ENCODE measurements at regions not wholly inside any gene's neighbourhood (a gene's known extent, or its start where the extent isn't known, plus 50 kb on each side); places are given as distances from the start of the nearest gene placed in this dataset.
"Not testable (repeated sequence)": the region's sequence is repeated elsewhere in the genome, so short reads cannot be mapped to it uniquely, and the experiment has no call there.

GRCh38 chr5:56666901-56667300, 148.4 kb upstream of the MAP3K1 start:
- H3K4me3 ChIP-seq, result no peak overlapping the region
- H3K27me3 ChIP-seq (ENCODE audit: control insufficient read depth in 2 of 2, insufficient read depth in 2 of 2, low read length in 2 of 2), result peaks cover 12 to 14% of the 10 kb centered on the region in 2 experiments; a peak in 4 of 5 replicates
- DNase-seq (ENCODE audit: extremely low read depth in 1 of 4, low spot score in 3 of 4) (no peak), FAIRE-seq (no peak), ATAC-seq (no peak)
- in situ Hi-C loops (cut with MboI) (no loop called here), intact Hi-C loops (cut with micrococcal nuclease) (no loop called here)
- no TSS peak for BruUV-seq (replicated peaks)
- no peaks in the 10 kb centered on the region for H3K79me2 ChIP-seq (ENCODE audit: control insufficient read depth, insufficient read depth, low read length)
- no peak overlapping the region for H3K4me2 ChIP-seq (ENCODE audit: insufficient read depth, low read length)
- H3K9me3 ChIP-seq (replicated peaks; ENCODE audit: control insufficient read depth, insufficient read depth, low read depth, low read length), result no peaks in the 10 kb centered on the region
- ChIA-PET CTCF (ENCODE audit: low intra/inter-chr PET ratio) (no interaction called here), POLR2A (interaction anchor here (1.0 kb wide), 1 partner anchor 17 kb away, joined by 3 read pairs; no protein-coding TSS in a partner anchor)
- no peaks in the 10 kb centered on the region for H3K4me1 ChIP-seq (replicated peaks in 1 of 2; ENCODE audit: control insufficient read depth in 2 of 2, insufficient read depth in 2 of 2, low read length in 2 of 2)
- no peak overlapping the region for H3K9ac ChIP-seq (ENCODE audit: insufficient read depth in 1 of 2, low read depth in 2 of 2, low read length in 2 of 2)
- no peaks in the 10 kb centered on the region for H4K20me1 ChIP-seq (replicated peaks; ENCODE audit: control insufficient read depth, insufficient read depth, low read length)
- 2% methylated on average over 6 of the region's 6 CpGs for WGBS (ENCODE audit: insufficient coverage, low coverage, missing lambda C conversion rate)
- no peaks in the 10 kb centered on the region for H3K9me1 ChIP-seq (ENCODE audit: control insufficient read depth, insufficient read depth, low read length)
- no peak overlapping the region for H2AFZ ChIP-seq (ENCODE audit: low read depth, low read length)
- no peaks in the 10 kb centered on the region for H3K36me3 ChIP-seq (ENCODE audit: control insufficient read depth, insufficient read depth, low read length)
- TF ChIP-seq HDAC8 (tag; IDR thresholded peaks at IDR 0.05) (no peak), ZNF316 (IDR thresholded peaks at IDR 0.05) (peak; percentile 53; the same call in 1 of the 2 replicates), EGR1 (conservative IDR thresholded peaks at IDR 0.05) (peak; percentile 34; the same call in 1 of the 2 replicates), ATF6 (CRISPR knock-in tag; IDR thresholded peaks at IDR 0.05) (no peak), GTF2F1 (IDR thresholded peaks at IDR 0.05; ENCODE audit: low read depth, low read length) (no peak)
- no peak overlapping the region for H3K27ac ChIP-seq (ENCODE audit: extremely low read depth, low read depth, low read length)

GRCh38 chr5:56665117-56665516, 150.2 kb upstream of the MAP3K1 start:
- 0% methylated on average over 3 of the region's 3 CpGs for WGBS (ENCODE audit: insufficient coverage, low coverage, missing lambda C conversion rate)
- H3K9ac ChIP-seq (ENCODE audit: insufficient read depth in 1 of 2, low read depth in 2 of 2, low read length in 2 of 2); intact Hi-C loops (cut with micrococcal nuclease); H3K4me1 ChIP-seq (replicated peaks in 1 of 2; ENCODE audit: control insufficient read depth in 2 of 2, insufficient read depth in 2 of 2, low read length in 2 of 2); BruUV-seq (replicated peaks); H4K20me1 ChIP-seq (replicated peaks; ENCODE audit: control insufficient read depth, insufficient read depth, low read length); in situ Hi-C loops (cut with MboI); CTCF ChIA-PET (ENCODE audit: low intra/inter-chr PET ratio); H2AFZ ChIP-seq (ENCODE audit: low read depth, low read length); POLR2A ChIA-PET; H3K27ac ChIP-seq (ENCODE audit: extremely low read depth, low read depth, low read length); FAIRE-seq; H3K9me1 ChIP-seq (ENCODE audit: control insufficient read depth, insufficient read depth, low read length); H3K79me2 ChIP-seq (ENCODE audit: control insufficient read depth, insufficient read depth, low read length); DNase-seq (ENCODE audit: extremely low read depth in 1 of 4, low spot score in 3 of 4); H3K9me3 ChIP-seq (replicated peaks; ENCODE audit: control insufficient read depth, insufficient read depth, low read depth, low read length); ATAC-seq; H3K4me3 ChIP-seq; H3K4me2 ChIP-seq (ENCODE audit: insufficient read depth, low read length); H3K36me3 ChIP-seq (ENCODE audit: control insufficient read depth, insufficient read depth, low read length): not testable (repeated sequence)
- peaks cover 12 to 15% of the 10 kb centered on the region in 2 experiments; a peak in 4 of 5 replicates for H3K27me3 ChIP-seq (ENCODE audit: control insufficient read depth in 2 of 2, insufficient read depth in 2 of 2, low read length in 2 of 2)

All from K562 (cell line).